HG03095 (cell line): ENCODE measurements at regions not wholly inside any gene's neighbourhood (a gene's known extent, or its start where the extent isn't known, plus 50 kb on each side); places are given as distances from the start of the nearest gene placed in this dataset.
"Not testable (repeated sequence)": the region's sequence is repeated elsewhere in the genome, so short reads cannot be mapped to it uniquely, and the experiment has no call there.

Source experiments
- ATAC-seq: cut with Tn5 transposase; IDR thresholded peaks from one replicate; pipeline ENCODE4 v1.9.1; 2021; ENCODE audit warnings: moderate library complexity; ENCODE audit not compliant: unreplicated experiment

DNA sequence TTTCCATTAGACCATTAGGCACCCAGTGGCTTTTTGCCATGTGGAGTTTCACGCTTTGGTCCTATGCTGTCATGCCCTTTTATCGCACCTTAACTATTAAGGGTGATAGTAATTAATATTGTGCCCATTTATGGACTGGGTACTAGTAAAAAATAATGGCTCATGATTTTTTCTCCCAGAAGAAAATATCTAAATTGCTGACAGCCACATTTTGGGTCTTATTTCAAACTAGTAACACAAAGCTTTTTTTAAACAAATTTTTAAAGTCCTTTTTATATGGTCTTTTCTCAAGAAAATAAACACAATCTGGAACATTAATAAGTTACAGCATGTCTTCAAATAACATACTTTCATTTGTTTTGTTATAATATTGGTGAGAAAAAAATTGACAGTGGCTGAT, 179.7 kb downstream of the ANKRD7 start:
- no peak for ATAC-seq

DNA sequence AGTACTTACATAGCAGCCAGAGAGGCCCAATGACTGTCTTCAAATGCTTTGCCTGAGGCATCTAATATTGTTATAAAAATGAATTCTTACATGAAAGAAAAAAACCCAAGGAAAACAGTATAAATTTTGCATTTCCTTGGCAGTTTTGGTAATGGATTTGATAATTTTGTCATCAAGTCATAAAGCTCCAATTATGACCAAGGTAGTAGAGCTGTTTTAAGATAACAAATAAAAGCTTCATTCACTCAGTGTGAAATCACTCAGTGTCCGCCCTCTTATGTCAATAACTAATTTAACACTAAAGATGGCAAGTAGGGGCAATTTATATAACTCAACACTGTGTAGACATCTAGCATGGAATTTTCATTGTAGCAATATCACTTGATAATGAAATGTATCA, 193.9 kb downstream of the ANKRD7 start:
- no peak for ATAC-seq

DNA sequence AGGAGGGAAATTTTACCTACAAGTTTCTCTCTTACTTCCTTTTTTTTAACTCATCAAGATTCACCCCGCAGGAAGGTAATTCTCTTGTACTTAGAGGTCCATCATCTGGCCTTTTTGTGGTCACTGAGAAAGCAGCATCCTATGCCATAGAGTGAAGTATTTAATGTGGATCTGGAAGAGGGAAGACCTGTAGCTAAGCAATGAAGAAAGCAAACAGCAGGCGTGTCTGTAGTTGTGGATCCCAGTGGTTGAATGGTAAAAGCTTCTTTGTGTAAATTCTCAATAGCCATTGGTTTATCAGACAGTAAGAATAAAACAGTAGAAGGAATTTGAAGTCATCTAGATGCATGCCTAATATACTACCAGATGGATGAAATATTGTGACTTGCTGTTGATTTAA, 196.4 kb downstream of the ANKRD7 start:
- no peak for ATAC-seq

DNA sequence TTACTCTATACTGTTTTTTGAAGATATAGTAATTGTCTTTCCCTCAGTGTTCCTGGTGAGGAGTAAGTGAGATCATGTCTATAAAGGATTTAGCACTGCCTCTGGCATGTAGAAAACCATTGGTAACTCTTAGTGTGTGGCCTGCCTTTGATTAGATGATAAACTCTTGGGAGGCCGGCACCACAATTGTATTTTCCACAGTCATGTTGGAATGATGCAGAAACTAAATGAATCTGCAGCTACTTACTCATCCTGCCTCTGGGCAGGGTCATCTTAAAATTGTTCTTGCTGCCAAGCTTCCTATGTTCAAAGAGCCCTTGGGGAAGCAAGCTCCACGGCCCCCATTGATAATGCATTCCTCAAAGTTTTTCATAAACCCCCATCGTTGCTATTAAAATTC, 204.6 kb downstream of the ANKRD7 start:
- ATAC-seq = no peak

DNA sequence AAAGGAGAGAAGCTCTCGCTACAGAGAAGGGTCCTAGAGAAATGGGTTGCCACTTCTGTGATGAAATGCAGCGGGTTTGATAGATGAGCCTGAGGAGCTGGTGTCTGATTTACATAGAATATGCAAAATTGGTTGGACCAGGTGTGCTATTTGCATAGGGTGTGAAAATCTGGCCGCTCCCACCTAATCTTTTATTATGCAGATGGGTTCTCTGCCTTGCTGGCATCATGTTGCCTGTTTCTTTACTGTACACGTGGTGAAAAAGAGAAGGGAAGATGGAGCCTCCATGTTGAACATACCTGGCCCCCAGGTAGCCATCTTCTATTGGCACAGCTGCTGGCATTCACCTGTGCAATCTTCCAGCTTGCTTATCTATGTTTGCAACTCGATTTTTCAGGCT, 212.2 kb downstream of the ANKRD7 start:
- ATAC-seq = no peak

DNA sequence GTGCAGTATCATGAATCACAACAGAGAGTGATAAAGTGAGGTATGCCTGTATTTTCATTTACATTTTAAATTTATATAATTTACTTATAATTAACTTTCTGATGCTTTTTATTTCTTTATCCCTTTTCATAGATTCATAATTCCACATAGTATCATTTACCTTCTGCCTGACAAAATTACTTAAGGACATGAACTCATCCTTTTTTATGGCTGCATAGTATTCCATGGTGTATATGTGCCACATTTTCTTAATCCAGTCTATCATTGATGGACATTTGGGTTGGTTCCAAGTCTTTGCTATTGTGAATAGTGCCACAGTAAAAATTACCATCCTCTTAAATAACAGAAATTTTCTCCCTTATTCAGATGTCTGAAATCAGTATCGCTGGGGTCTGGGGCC, 224.5 kb downstream of the ANKRD7 start:
- ATAC-seq = not testable (repeated sequence)

DNA sequence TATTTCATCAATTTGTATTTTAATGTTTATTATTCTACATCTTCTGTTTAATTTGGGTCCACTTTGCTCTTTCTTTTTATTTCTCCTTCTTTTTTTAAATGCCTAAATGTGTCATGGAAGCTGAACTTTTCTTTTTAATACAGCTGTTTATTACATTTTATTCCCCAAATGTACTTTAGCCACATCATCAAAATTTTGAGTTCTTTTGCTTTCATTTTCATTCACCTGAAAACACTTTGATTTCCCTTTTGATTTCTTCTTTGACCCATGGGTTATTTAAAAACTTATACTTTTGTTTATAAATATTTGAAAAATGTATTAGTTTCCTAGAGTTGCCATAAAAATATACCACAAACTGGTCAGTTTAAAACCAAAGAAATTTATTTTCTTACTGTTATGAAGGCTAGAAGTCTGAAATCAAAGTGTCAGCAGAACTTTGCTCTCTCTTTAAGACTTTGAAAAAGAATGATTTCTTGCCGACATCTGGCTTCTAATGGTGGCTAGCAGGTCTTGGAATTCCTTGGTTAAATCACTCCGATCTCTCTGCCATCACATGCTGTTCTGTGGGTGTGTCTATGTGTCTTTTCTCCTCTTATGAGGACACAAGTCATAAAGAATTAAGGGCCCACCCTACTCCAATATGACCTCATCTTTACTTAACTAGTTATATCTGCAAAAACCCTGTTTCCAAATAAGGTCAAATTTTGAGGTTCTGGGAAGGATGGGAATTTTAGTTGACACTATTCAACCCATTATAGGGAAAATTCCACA, 225.5 kb downstream of the ANKRD7 start:
- no peak for ATAC-seq

DNA sequence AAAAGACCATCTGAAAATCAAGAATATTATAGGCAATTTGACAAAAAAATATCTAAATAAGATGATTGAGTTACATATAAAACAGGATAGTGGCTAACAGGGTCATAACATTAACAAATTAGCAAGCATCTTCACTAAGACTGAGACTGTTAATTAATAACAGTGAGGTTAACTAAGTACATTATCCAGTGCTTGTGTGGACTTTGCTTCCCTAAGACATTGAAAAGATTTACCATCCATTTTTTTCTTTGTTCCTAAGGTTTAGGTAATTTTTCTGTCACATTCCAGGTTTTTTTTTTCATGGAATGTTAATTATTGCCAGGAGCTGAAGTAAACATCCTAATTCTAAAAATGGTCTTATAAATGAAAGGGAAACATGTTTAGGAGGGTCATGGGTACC, 227.6 kb downstream of the ANKRD7 start:
- ATAC-seq = no peak

DNA sequence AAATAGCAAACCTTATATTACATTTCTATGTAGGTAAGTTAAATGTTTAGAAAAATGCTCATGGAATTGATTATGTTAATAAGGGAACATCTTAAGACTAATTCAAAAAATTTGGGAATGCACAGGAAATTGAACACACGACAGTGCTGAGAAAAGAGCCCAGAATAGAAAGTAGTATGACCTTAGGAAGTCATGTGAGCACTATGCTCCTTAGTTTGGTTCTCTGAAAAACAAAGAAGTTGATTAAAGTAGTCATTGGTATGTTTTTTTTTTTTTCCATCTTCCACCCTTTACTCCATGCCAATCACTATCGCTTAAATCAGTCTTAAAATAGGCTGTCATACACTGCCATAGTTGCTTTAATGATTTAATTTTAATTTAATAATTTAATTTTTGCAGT, 242.9 kb downstream of the ANKRD7 start:
- no peak for ATAC-seq

DNA sequence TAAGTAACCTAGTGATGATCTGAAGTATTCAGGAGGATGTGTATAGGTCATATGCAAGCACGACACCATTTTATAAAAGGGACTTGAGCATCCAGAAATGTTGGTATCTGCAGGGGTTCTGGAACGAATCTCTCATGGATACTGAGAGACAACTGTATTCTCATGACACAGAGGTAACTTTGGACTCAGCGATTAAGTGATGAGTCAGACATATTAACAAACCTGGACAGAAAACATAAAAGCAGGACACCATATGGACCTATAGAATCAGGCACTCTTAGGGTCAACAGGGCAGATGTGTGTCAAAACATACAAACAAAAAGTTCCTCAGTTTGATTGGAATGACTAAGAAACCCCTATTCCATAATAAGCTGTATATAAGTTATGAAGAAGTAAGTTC, 248.1 kb downstream of the ANKRD7 start:
- ATAC-seq = no peak

DNA sequence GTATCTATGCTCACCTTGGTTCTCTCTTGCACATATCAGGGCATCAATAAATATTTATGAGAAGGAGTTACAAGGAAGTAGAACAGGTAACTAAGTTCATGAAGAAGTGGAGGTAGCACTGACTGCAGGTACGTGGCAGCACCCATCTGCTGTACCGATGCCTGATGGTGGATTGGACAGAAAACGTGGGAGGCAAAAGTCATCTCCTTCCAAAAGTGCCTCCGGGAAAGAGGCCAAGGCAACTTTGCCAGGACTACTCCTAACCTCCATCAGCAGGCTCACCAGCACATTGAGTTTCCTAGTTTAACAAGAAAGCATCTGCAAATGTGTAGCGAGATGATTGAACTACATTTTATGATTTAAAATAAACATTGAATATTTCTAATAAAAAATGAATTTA, 248.8 kb downstream of the ANKRD7 start:
- no peak for ATAC-seq

DNA sequence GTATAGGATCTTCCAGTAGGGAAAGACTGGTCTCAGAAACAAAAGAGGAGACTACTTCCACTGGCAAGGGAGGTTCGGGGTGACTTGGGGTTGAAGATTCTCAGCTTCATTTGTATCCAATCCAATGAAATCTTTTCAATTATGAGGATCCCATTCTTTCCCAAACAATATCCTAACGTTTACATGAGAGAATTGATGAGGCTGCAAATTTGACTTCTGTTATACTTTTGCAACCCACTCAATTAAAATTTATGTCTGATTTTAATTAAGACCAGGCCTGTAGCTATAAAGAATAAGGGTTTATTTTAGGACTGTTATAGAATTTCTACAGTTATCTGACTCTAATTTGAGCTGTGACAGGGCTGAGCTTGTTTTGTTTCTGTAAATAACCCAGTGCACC, 251.5 kb downstream of the ANKRD7 start:
- no peak for ATAC-seq

DNA sequence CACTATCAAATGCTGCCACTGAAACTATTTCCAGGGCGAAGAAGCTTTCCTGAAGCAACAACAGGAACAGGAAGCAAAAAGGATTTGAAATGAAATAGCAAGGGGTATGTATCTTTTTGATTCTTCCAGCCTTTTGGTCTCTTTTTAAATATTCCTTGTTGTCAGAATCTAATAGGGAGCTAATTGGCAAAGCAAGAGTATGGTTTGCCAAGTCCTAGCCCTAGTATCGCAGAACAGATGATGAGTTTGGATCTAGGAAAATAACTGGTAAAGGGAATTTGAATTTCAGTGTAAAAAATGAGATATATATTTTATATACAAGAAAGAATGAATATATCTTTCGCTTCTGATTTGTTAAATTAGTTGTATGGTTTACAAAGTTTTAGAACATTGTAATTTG, 252.5 kb downstream of the ANKRD7 start:
- ATAC-seq = no peak

DNA sequence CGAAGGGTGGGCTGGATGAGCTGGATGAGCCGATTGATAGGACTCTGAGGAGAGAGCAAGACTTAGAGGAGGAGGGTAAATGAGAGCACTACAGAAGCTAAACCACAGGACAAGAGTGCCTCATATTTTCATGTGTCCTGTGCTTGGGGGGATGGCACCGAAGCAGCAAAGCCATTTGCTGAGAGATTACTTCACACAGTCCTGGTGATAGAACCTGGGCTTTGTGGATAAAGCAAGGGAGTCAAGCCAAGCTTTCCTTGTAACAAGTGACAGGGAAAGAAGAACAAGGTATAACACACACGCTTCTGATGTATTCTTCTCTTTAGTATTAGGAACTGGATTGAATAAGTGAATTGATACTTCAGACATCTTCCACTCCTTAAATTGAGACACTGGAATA, 253.7 kb downstream of the ANKRD7 start:
- ATAC-seq = no peak

DNA sequence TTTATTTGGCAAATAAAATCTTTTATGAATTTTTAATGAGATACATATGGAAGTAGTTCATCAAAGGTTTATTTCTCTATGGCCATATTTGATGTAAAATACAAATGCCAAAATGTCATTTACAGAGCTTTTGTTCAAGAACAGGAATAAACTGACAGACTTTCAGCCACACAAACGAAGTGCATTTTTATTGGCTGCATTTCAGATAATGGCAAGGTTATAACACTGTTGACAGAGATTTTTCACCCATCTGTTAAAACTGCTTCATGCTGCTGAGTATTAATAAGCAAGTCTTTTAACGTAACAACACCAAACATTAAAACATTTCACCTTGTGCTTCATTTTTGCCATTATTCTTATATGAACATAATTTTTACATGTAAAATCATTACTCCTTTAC, 254.4 kb downstream of the ANKRD7 start:
- no peak for ATAC-seq

DNA sequence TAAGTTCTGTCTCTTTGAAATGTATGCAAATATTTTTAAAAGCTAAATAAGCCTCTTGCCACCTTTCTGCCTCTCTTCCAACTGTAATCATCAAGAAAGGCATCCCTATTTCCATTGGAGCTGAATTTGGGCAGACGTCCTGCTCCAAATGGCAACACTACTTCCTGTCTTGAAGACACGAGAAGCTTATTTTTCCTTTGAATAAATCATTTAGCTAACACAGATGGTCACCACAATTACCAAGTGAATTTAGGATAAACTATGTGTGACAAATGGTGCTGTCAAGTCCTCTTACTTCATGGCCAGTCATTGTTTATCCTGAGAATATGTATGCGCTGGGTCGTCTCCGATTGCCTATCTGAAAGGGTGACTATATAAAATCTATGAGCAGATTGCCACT, 268.0 kb downstream of the ANKRD7 start:
- ATAC-seq = no peak

DNA sequence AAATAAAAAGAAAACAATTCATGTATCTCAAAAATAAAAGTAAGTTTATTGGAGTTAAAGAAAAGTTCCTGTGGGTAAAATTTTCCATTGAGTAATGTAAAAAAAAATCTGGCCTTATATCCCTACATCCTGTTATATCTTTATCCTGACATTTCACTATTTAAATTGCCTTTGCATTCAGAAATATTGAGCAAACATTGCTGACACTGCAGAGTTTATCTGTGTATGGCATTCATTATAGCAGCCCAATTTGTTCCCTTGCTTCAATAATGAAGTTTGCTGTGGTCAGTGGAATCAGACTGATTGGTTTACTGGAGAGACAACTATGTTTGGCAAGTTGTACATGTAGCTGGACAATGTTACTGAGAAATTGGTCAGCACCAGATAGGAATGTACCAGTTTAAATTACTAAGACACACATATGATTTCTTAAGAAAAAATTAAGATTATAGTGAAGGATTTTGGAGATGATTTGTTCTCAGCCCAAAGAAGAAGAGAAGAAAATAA, 271.7 kb downstream of the ANKRD7 start:
- ATAC-seq = no peak

DNA sequence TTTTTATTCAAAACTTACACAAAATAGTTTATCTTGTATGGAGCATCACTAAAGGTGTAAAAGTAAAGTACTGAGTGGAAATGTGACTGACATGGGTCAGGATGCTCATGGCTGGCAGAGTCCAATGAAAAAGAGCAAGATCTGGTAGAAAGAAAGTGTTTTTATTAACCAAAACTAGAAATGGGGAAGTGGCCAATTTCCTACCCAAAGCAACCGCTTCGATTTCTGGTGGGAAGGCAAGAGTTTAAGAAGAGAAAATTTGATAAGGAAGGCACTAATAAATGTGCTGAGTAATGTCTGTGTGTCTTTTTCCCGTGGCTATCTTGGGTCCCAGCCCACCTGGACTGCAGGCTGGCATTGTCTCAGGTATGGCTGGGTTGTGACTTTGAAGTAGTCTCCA, 277.7 kb downstream of the ANKRD7 start:
- ATAC-seq = no peak

DNA sequence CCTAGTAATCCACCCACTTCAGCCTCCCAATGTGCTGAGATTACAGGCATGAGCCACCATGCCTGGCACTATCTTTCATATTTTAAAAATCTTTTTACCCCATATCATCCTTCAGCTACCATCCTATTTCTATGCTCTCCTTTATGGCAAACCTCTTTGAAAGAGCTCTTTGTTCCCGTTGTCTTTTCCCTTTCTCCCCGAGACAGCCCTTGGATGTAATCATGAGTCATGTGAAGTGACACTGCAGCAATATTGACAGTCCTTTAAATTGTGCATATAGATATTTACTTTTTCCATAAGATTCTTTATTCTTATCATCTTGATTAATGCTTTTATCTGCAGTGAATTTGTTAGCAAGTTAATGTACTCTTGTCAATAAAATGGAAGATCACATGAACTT, 286.6 kb downstream of the ANKRD7 start:
- ATAC-seq = no peak

DNA sequence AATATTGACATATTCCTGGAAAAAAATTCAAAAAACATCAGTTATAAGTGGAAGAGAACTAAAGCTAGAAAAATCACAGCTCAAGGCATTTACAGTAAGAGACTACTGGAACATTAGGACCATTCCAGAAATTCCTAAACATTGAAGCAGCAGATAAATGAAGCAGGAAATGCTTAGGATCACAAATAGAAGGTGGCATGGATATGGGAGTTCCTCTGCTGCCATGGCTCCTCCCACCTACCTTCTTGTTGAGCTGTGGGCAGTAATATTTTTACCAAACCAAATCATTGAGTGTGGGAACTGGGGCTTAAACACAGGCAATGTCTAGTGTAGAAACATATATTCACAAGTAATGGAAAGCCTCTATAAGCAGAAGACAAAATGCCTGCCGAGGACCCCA, 292.8 kb downstream of the ANKRD7 start:
- no peak for ATAC-seq

DNA sequence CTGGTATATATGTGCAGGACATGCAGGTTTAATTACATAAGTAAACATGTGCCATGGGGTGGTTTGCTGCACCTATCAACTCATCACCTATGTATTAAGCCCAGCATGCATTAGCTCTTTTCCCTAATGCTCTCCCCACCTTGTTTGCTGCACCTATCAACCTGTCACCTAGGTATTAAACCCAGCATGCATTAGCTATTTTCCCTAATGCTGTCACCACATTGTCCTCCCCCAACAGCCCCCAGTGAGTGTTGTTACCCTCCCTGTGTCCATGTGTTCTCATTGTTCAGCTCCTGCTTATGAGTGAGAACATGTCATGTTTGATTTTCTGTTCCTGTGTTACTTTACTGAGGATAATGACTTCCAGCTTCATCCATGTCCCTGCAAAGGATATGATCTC, 300.5 kb downstream of the ANKRD7 start:
- no peak for ATAC-seq

DNA sequence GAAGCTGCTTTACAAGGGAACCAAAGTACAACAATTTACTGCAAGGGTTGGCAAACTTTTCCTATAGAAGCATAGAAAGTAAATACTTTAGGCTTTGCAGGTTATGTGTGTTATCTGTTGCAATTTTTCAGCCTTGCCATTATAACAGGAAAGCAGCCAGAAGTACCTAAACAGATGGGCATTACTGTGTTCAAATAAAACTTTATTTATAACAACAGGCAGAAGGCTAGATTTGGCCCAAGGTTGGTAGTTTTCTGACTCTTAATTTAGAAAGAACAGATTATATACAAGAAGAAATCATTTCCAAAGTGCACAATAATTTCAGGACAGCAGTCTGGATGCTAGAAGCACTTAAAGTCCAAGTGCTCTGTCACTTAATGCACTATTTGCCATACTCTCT, 307.1 kb downstream of the ANKRD7 start:
- ATAC-seq = no peak

DNA sequence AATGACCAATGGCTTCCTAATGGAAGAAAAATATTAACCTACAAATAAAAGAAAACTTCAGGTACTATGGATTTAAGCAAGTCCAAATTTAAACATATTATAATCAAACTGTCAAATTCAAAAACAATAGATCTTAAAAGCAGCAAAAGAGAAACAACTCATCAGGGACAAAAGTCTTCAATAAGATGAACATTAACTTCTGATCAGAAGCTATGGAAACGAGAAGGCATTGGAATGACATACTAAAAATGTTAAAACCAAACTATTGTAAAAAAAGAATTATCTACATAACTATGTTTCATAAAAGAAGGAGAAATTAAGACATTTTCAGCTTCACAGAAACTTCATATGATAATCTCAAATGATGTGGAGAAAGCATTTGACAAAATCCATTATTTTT, 334.7 kb downstream of the ANKRD7 start:
- no peak for ATAC-seq
